GM18870 (cell line): ENCODE measurements at regions not wholly inside any gene's neighbourhood (a gene's known extent, or its start where the extent isn't known, plus 50 kb on each side); places are given as distances from the start of the nearest gene placed in this dataset.
A peak's percentile ranks its signal among the peaks of the same experiment; 100 is the strongest.

ENCODE experiments used
- ATAC-seq: cut with Tn5 transposase; IDR thresholded peaks from one replicate; pipeline ENCODE4 v1.9.1; 2021; ENCODE audit warnings: moderate library complexity; ENCODE audit not compliant: unreplicated experiment

DNA sequence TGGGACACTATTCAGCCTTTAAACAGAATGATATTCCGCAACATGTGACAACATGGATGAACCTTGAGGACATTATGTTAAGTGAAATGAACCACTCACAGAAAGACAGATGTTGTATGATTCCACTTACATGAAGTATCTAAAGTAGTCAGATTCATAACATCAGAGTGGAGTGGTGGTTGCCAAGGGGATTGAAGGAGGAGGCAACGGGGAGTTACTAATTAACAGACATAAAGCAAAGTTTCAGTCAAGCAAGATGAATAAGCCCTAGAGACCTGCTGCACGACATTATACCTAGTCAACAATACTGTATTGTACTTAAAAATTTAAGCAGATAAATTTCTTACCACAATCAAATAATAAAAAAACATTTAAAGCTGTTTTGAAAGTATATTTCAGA is 105.0 kb upstream of the NR0B1 start:
- ATAC-seq, result peak; percentile 93

DNA sequence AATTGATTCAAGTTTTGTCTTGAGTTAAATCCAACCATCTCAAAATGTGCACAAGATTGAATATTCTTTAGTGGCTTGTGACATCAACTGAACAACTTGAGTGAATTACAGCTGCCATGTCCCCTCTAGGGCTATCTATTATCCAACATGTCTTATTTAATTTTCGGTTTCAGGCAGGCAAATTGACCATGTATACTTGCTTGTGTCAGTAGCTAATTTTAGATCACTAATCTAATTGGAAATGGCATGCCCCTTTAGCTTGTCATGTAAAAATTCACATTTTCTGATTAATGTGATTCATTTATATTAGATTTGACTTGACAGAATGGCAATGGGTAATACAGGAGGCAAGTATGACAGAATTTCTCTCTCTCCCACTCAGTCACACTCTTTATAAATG is 93.2 kb upstream of the NR0B1 start:
- no peak for ATAC-seq

DNA sequence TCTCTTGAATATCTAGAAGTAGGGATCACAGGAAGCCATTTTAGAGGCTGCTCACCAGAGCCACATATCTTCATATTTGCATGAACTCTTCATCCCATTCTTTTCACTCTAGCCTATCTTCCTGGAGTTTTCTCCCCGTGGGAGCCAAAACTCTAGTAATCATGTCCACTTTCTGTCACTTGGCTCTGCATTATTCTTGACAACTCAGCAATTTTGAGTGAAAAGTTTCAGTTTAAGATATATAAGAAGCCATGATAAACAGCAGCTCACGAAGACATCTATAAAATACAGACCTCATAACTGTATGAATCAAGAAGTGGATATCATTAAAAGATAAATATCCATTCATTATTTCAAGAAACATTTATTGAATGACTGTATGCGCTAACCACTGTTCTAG is 79.1 kb upstream of the NR0B1 start:
- no peak for ATAC-seq

DNA sequence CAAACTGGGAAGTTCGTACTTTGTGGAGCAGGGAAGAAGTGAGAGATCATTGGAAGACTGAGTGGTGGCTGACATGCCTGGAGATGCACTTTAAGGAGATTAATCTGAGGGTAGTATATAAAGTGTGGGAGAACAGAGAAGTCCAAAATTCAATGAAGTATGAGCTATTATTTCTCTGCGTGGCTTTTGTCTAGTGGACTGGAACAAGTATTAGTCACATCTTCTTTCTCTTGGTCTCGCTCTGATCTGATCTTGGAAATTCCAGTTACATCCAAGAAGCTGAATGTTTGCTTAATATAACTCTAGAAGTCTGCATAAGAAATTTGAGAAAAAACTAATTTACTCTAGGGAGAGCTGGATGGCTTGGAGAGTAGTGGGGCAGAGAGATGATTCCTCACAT is 64.8 kb upstream of the NR0B1 start:
- no peak for ATAC-seq

DNA sequence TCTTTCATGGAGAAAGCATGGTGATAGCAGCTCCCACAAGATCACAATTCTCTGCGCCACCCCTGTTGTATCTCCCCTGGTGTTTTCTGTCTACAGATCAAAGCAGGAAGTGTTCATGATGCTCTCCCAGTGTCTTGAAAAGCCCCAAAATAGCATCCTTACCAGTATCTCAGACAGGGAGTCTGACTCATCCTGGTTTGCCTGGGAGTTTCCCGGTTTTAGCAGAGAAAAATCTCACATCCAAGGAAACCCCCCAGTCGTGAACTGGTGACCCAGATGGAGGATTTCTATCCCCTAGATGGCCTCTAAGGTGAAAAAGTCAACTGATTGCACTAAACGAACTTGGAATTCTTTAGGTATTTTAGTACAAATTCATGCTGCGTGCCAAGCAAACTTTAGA is 64.3 kb upstream of the NR0B1 start:
- peak; percentile 44 for ATAC-seq

DNA sequence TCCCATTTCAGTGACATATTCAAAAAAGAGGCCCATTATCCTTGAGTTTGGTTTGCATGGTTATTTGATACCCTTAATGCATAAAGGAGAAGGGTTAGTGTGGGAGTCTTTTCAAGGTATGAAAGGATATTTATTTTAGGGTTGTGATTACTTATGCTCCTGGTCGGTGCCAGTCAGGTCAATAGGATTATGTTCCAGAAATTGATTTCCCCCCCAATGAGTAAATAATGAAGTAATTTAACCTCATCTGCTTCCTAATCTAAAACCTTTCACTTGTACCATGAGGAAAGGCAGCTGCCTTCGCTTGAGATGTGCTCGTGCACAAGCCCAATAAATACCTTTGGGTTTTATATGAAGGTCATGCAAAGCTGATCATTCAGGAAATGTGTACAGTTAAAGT is 55.0 kb upstream of the NR0B1 start:
- no peak for ATAC-seq
